Mesothelial cell of epicardium (in vitro differentiated cells): ENCODE measurements at regions not wholly inside any gene's neighbourhood (a gene's known extent, or its start where the extent isn't known, plus 50 kb on each side); places are given as distances from the start of the nearest gene placed in this dataset.

ENCODE experiments used
- DNase-seq, 2 experiments: peaks; one replicate each; pipeline ENCODE4 v3.0.0; 2021; ENCODE audit warnings: low spot score in 2 of 2; ENCODE audit not compliant: unreplicated experiment in 2 of 2
- H3K27ac Mint-ChIP-seq: 2 replicates; pipeline ENCODE4 v1.8.0; 2021; ENCODE audit warnings: mixed read lengths
- H3K27me3 Mint-ChIP-seq: 2 replicates; pipeline ENCODE4 v1.8.0; 2021; ENCODE audit warnings: low read depth, mixed read lengths
- H3K36me3 Mint-ChIP-seq: 2 replicates; pipeline ENCODE4 v1.8.0; 2021; ENCODE audit warnings: mixed read lengths
- H3K4me1 Mint-ChIP-seq: 2 replicates; pipeline ENCODE4 v1.8.0; 2021; ENCODE audit warnings: mixed read lengths
- H3K4me3 Mint-ChIP-seq: 2 replicates; pipeline ENCODE4 v1.8.0; 2021; ENCODE audit warnings: mild to moderate bottlenecking, moderate library complexity, mixed read lengths
- H3K9me3 Mint-ChIP-seq: 2 replicates; pipeline ENCODE4 v1.8.0; 2021; ENCODE audit warnings: mixed read lengths
- CTCF ChIP-seq: fragments of 200-600 bp; sonication (generic); IDR thresholded peaks from one replicate; pipeline ENCODE4 v1.5.0; 2021; ENCODE audit warnings: antibody characterized with exemption; ENCODE audit not compliant: unreplicated experiment

- Mint-ChIP-seq H3K4me1 (peaks cover 34% of the 10 kb centered on the region), H3K27ac (peak overlapping the region; percentile 2), H3K9me3 (peaks cover 6% of the 10 kb centered on the region), H3K27me3 (peaks cover 2% of the 10 kb centered on the region), H3K36me3 (no peaks in the 10 kb centered on the region), H3K4me3 (no peak overlapping the region)
- TF ChIP-seq CTCF, result no peak
- DNase-seq, result no peak
Measured at GRCh38 chr20:22411627-22412450, 172.5 kb downstream of the FOXA2 start.

GRCh38 chr20:22411286-22411626, 173.1 kb downstream of the FOXA2 start:
- DNase-seq, result no peak
- no peak for TF ChIP-seq CTCF
- Mint-ChIP-seq H3K9me3 (peaks cover 6% of the 10 kb centered on the region), H3K4me3 (no peak overlapping the region), H3K27me3 (peaks cover 6% of the 10 kb centered on the region), H3K36me3 (no peaks in the 10 kb centered on the region), H3K4me1 (peaks cover 34% of the 10 kb centered on the region), H3K27ac (no peak overlapping the region)

GRCh38 chr20:22410556-22411130, 173.7 kb downstream of the FOXA2 start:
- TF ChIP-seq CTCF, result no peak
- Mint-ChIP-seq H3K4me3 (no peak overlapping the region), H3K27me3 (peaks cover 6% of the 10 kb centered on the region), H3K4me1 (peaks cover 34% of the 10 kb centered on the region), H3K27ac (no peak overlapping the region), H3K9me3 (peaks cover 6% of the 10 kb centered on the region), H3K36me3 (no peaks in the 10 kb centered on the region)
- DNase-seq, result no peak

- no peaks in the 10 kb centered on the region for H3K36me3 Mint-ChIP-seq
- peaks cover 6% of the 10 kb centered on the region for H3K27me3 Mint-ChIP-seq
- H3K4me1 Mint-ChIP-seq, result peaks cover 36% of the 10 kb centered on the region
- DNase-seq, result no peak
- H3K9me3 Mint-ChIP-seq, result peaks cover 6% of the 10 kb centered on the region
- no peak overlapping the region for H3K27ac Mint-ChIP-seq
- TF ChIP-seq CTCF, result no peak
- H3K4me3 Mint-ChIP-seq, result no peak overlapping the region
Measured at GRCh38 chr20:22408521-22409402, 175.6 kb downstream of the FOXA2 start.

GRCh38 chr20:22407237-22408193, 176.9 kb downstream of the FOXA2 start:
- no peak for DNase-seq
- TF ChIP-seq CTCF, result no peak
- Mint-ChIP-seq H3K27me3 (peaks cover 6% of the 10 kb centered on the region), H3K27ac (no peak overlapping the region), H3K36me3 (no peaks in the 10 kb centered on the region), H3K4me3 (no peak overlapping the region), H3K9me3 (peaks cover 6% of the 10 kb centered on the region), H3K4me1 (peaks cover 43% of the 10 kb centered on the region)
